GM23338 (cell line): ENCODE measurements at regions not wholly inside any gene's neighbourhood (a gene's known extent, or its start where the extent isn't known, plus 50 kb on each side); places are given as distances from the start of the nearest gene placed in this dataset.
"Not testable (repeated sequence)": the region's sequence is repeated elsewhere in the genome, so short reads cannot be mapped to it uniquely, and the experiment has no call there.

Experiments
- ATAC-seq: fragments of 200-7000 bp; cut with Tn5 transposase; 3 replicates; pipeline ENCODE4 v1.9.1; 2020
- DNase-seq: peaks from one replicate; pipeline ENCODE4 v3.0.0-alpha.2; 2015; ENCODE audit warnings: low spot score
- H2AFZ ChIP-seq: fragments of 200-600 bp; sonication (generic); 2 replicates; pipeline ENCODE4 v1.8.0; 2016; ENCODE audit warnings: antibody characterized with exemption, mild to moderate bottlenecking, moderate library complexity
- H3F3A ChIP-seq: fragments of 200-600 bp; sonication (generic); replicated peaks from 2 replicates; pipeline ENCODE4 v1.8.0; 2017; ENCODE audit warnings: antibody characterized with exemption, mixed run types, low read depth
- H3K27ac ChIP-seq: fragments of 200-600 bp; sonication (generic); 2 replicates; pipeline ENCODE4 v1.6.1; 2016; ENCODE audit warnings: low read depth
- H3K27me3 ChIP-seq: fragments of 200-600 bp; sonication (generic); 2 replicates; pipeline ENCODE4 v1.8.0; 2016; ENCODE audit warnings: mild to moderate bottlenecking, mixed run types, moderate library complexity; ENCODE audit not compliant: insufficient read depth
- H3K36me3 ChIP-seq: fragments of 200-600 bp; sonication (generic); 2 replicates; pipeline ENCODE4 v1.8.0; 2016; ENCODE audit warnings: mild to moderate bottlenecking; ENCODE audit not compliant: insufficient read depth
- H3K4me1 ChIP-seq: fragments of 200-600 bp; sonication (generic); 2 replicates; pipeline ENCODE4 v1.8.0; 2016; ENCODE audit warnings: mild to moderate bottlenecking, moderate library complexity; ENCODE audit not compliant: insufficient read depth
- H3K4me2 ChIP-seq: fragments of 200-600 bp; sonication (generic); 2 replicates; pipeline ENCODE4 v1.7.1; 2017; ENCODE audit warnings: mixed run types
- H3K4me3 ChIP-seq: fragments of 200-600 bp; sonication (generic); 2 replicates; pipeline ENCODE4 v1.6.1; 2016; ENCODE audit warnings: mixed run types
- H3K79me2 ChIP-seq: fragments of 200-600 bp; sonication (generic); replicated peaks from 2 replicates; pipeline ENCODE4 v1.8.0; 2017; ENCODE audit warnings: mild to moderate bottlenecking; ENCODE audit not compliant: insufficient read depth
- H3K9me2 ChIP-seq: fragments of 200-600 bp; sonication (generic); 2 replicates; pipeline ENCODE4 v1.8.0; 2017; ENCODE audit not compliant: insufficient read depth
- H4K20me1 ChIP-seq: fragments of 200-600 bp; sonication (generic); replicated peaks from 2 replicates; pipeline ENCODE4 v1.8.0; 2017; ENCODE audit warnings: mild to moderate bottlenecking; ENCODE audit not compliant: insufficient read depth
- H3K27ac Mint-ChIP-seq: 2 replicates; pipeline ENCODE4 v1.8.0; 2020; ENCODE audit warnings: inconsistent platforms, mild to moderate bottlenecking, moderate library complexity, mixed read lengths
- H3K27me3 Mint-ChIP-seq: 3 replicates; pipeline ENCODE4 v1.8.0; 2022; ENCODE audit warnings: low read depth, mild to moderate bottlenecking, moderate library complexity, mixed read lengths, inconsistent platforms; ENCODE audit not compliant: insufficient read depth, poor library complexity
- H3K36me3 Mint-ChIP-seq: 3 replicates; pipeline ENCODE4 v1.8.0; 2021; ENCODE audit warnings: low read depth, mild to moderate bottlenecking, inconsistent platforms, moderate library complexity, mixed read lengths
- H3K4me1 Mint-ChIP-seq: 3 replicates; pipeline ENCODE4 v1.8.0; 2020; ENCODE audit warnings: mild to moderate bottlenecking, inconsistent platforms, mixed read lengths
- H3K4me3 Mint-ChIP-seq: 3 replicates; pipeline ENCODE4 v1.8.0; 2021; ENCODE audit warnings: moderate library complexity, mild to moderate bottlenecking, inconsistent platforms, mixed read lengths
- H3K9me3 Mint-ChIP-seq: 3 replicates; pipeline ENCODE4 v1.8.0; 2020; ENCODE audit warnings: moderate library complexity, mild to moderate bottlenecking, inconsistent platforms, mixed read lengths
- CTCF ChIP-seq, 2 experiments: fragments of 200-600 bp in 1 of 2; sonication (generic) in 1 of 2; conservative IDR thresholded peaks; 2 replicates each; pipeline versions ENCODE4 v1.5.1 to v1.6.1; 2016 to 2017; ENCODE audit warnings: antibody characterized with exemption in 2 of 2, low read depth in 2 of 2, mild to moderate bottlenecking in 2 of 2, moderate library complexity in 1 of 2
- ETS1 ChIP-seq: IDR thresholded peaks from 2 replicates; pipeline ENCODE4 v1.6.1; 2016; ENCODE audit warnings: antibody characterized with exemption
- EZH2 ChIP-seq: fragments of 200-600 bp; sonication (generic); IDR thresholded peaks from one replicate; pipeline ENCODE4 v1.8.0; 2017; ENCODE audit warnings: antibody characterized with exemption, mild to moderate bottlenecking, low read depth; ENCODE audit not compliant: unreplicated experiment
- JUNB ChIP-seq: IDR thresholded peaks from one replicate; pipeline ENCODE4 v1.6.1; 2016; ENCODE audit warnings: antibody characterized with exemption; ENCODE audit not compliant: unreplicated experiment
- NANOG ChIP-seq: IDR thresholded peaks from 2 replicates; pipeline ENCODE4 v1.6.1; 2016; ENCODE audit warnings: antibody characterized with exemption, borderline replicate concordance
- POLR2AphosphoS5 ChIP-seq: IDR thresholded peaks from 2 replicates; pipeline ENCODE4 v1.6.1; 2016; ENCODE audit warnings: antibody characterized with exemption, low read depth
- STAT1 ChIP-seq: IDR thresholded peaks from one replicate; pipeline ENCODE4 v1.6.1; 2016; ENCODE audit warnings: antibody characterized with exemption; ENCODE audit not compliant: unreplicated experiment
- ZNF114 ChIP-seq: fragments of 250-450 bp; sonication (Bioruptor Pico); IDR thresholded peaks from 2 replicates; pipeline ENCODE4 v1.5.0; 2020; ENCODE audit warnings: mild to moderate bottlenecking, moderate library complexity

GRCh38 chr6:140147825-140148814 is 773.7 kb upstream of the CITED2 start:
- not testable (repeated sequence) for H3K4me3 ChIP-seq, H3K4me1 Mint-ChIP-seq, H3K4me2 ChIP-seq, H3K36me3 ChIP-seq, H3K27me3 ChIP-seq, H3K27ac ChIP-seq, H3K27ac Mint-ChIP-seq, H3K27me3 Mint-ChIP-seq, H3K79me2 ChIP-seq, H4K20me1 ChIP-seq, ATAC-seq, H3K9me2 ChIP-seq, H3K4me3 Mint-ChIP-seq, H3F3A ChIP-seq, H2AFZ ChIP-seq, H3K4me1 ChIP-seq
- DNase-seq: peak; percentile 1
- Mint-ChIP-seq H3K9me3 (peaks cover 16% of the 10 kb centered on the region), H3K36me3 (peaks cover 11% of the 10 kb centered on the region; the same call in 2 of the 3 replicates)

- Histone ChIP-seq H3K9me2 (peaks cover 15% of the 10 kb centered on the region), H3K4me2 (no peak overlapping the region), H3K27me3 (no peaks in the 10 kb centered on the region), H3F3A (no peaks in the 10 kb centered on the region), H3K4me3 (no peak overlapping the region), H3K79me2 (no peaks in the 10 kb centered on the region), H4K20me1 (no peaks in the 10 kb centered on the region), H3K27ac (no peak overlapping the region), H2AFZ (no peak overlapping the region), H3K4me1 (no peaks in the 10 kb centered on the region), H3K36me3 (no peaks in the 10 kb centered on the region; the same call in 1 of the 2 replicates)
- Mint-ChIP-seq H3K27me3 (peaks cover 1% of the 10 kb centered on the region), H3K36me3 (no peaks in the 10 kb centered on the region), H3K27ac (no peak overlapping the region), H3K4me3 (no peak overlapping the region), H3K9me3 (peaks cover 2% of the 10 kb centered on the region; the same call in 2 of the 3 replicates), H3K4me1 (no peaks in the 10 kb centered on the region; the same call in 2 of the 3 replicates)
- ATAC-seq (no peak), DNase-seq (no peak)
- TF ChIP-seq CTCF (conservative IDR thresholded peaks at IDR 0.05; ENCODE audit: low read depth in 2 of 2): no peak
- no peak for TF ChIP-seq POLR2AphosphoS5
- TF ChIP-seq EZH2: no peak
- no peak for TF ChIP-seq JUNB
- no peak for TF ChIP-seq ZNF114 (CRISPR knock-in tag)
- TF ChIP-seq NANOG: no peak
- no peak for TF ChIP-seq ETS1
- TF ChIP-seq STAT1: no peak
Observed at GRCh38 chr6:140140891-140141290, 766.4 kb upstream of the CITED2 start.
